BLaER1 treated with 17β-estradiol and CSF1 and Interleukin-3, amounts not matched to agents 10 nM and 100 nM (cell line): ENCODE measurements at regions not wholly inside any gene's neighbourhood (a gene's known extent, or its start where the extent isn't known, plus 50 kb on each side); places are given as distances from the start of the nearest gene placed in this dataset.
A peak's percentile ranks its signal among the peaks of the same experiment; 100 is the strongest.

Experiments used
- H3K27ac ChIP-seq, 11 experiments: shearing (Covaris generic); formaldehyde crosslinking; 2 replicates each; pipeline ENCODE4 v1.8.1; 2022
- H3K27me3 ChIP-seq, 11 experiments: shearing (Covaris generic); formaldehyde crosslinking; 2 replicates each; pipeline ENCODE4 v1.8.1; 2022
- H3K36me3 ChIP-seq, 11 experiments: shearing (Covaris generic); formaldehyde crosslinking; 2 replicates each; pipeline ENCODE4 v1.8.1; 2022
- H3K4me1 ChIP-seq, 10 experiments: shearing (Covaris generic); formaldehyde crosslinking; 2 replicates each; pipeline ENCODE4 v1.8.1; 2022
- H3K4me2 ChIP-seq, 11 experiments: shearing (Covaris generic); formaldehyde crosslinking; 2 replicates each; pipeline ENCODE4 v1.8.1; 2022
- H3K4me3 ChIP-seq, 10 experiments: shearing (Covaris generic); formaldehyde crosslinking; 2 replicates each; pipeline ENCODE4 v1.8.1; 2022
- H3K9ac ChIP-seq, 11 experiments: shearing (Covaris generic); formaldehyde crosslinking; 2 replicates each; pipeline ENCODE4 v1.8.1; 2022
- H3K9me3 ChIP-seq, 11 experiments: shearing (Covaris generic); formaldehyde crosslinking; replicated peaks in 1 of 11; 2 replicates each; pipeline ENCODE4 v1.8.1; 2022
- H4K20me1 ChIP-seq, 11 experiments: shearing (Covaris generic); formaldehyde crosslinking; 2 replicates each; pipeline ENCODE4 v1.8.1; 2022
- Cebpa-rat ChIP-seq, 11 experiments: shearing (Covaris generic); IDR thresholded peaks; 2 replicates each; pipeline ENCODE4 v1.8.1; 2022

DNA sequence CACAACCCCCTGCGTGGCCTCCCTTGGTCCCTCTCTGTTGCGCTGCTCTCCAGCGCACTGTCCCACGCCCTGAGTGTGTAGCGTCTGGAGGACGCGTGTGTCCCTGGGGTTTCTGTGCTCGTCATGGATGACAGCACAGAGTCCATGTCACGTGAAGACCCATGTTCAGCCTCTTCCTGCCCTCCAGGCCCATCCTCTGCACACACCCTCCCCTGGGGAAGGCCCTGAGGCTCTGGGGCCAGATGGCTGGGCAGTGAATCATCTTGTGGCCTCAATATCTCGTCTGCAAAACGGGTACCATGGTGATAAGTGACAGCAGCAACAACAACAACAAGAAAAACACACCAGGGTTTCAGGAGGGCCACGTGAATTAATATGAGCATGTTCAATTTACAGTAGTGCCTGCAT lies 71.5 kb upstream of the ARHGEF7 start:
- Histone ChIP-seq H3K9me3 (no peaks in the 10 kb centered on the region), H3K9ac (peak overlapping the region in 2 of 11 experiments; percentile 37 to 48; a peak in 3 of 22 replicates), H3K4me2 (peak overlapping the region; percentile 63 to 83 (median 71)), H3K36me3 (no peaks in the 10 kb centered on the region), H3K4me3 (no peak overlapping the region; a peak in 1 of 20 replicates), H3K27me3 (no peaks in the 10 kb centered on the region), H3K4me1 (peaks cover 41 to 53% (median 48%) of the 10 kb centered on the region in 10 experiments), H3K27ac (peak overlapping the region; percentile 0 to 75 (median 31); a peak in 12 of 22 replicates), H4K20me1 (peaks cover 0 to 5% (median 0%) of the 10 kb centered on the region in 11 experiments; a peak in 1 of 22 replicates)
- no peak for TF ChIP-seq Cebpa-rat (IDR thresholded peaks at IDR 0.05)

DNA sequence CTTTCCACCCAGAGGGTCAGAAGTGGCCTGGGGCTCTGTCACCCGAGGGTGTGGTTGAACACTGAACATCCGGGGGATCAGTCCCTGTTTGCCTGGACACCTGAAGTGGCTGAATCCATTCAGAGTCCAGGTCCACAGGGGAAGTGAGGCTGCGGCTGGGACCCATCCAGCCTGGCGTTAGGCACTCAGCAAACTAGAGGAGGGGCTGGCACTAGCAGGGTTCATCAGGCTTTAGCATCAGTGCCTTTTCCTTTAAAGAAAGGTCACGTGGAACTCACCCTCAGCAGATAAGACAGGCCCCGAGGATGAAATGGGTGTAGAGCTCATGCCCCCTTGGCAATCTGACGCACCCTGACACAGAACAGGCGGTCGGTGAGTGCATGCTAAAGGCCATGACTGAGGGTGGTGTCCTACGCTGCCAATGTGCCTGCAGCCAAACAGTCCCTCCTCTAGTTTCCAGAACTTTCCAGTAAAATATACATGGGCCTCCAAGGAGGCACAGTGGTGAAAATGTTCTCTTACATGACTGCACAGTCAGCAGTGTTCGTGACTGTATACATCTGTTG lies 72.4 kb upstream of the ARHGEF7 start:
- peak overlapping the region in 10 of 11 experiments; percentile 63 to 83 (median 70); a peak in 14 of 22 replicates for H3K4me2 ChIP-seq
- H3K36me3 ChIP-seq, result no peaks in the 10 kb centered on the region
- no peak for TF ChIP-seq Cebpa-rat (IDR thresholded peaks at IDR 0.05)
- peaks cover 39 to 53% (median 45%) of the 10 kb centered on the region in 10 experiments for H3K4me1 ChIP-seq
- H3K9ac ChIP-seq, result no peak overlapping the region; a peak in 1 of 22 replicates
- H4K20me1 ChIP-seq, result peaks cover 0 to 5% (median 0%) of the 10 kb centered on the region in 11 experiments; a peak in 1 of 22 replicates
- H3K27me3 ChIP-seq, result no peaks in the 10 kb centered on the region
- H3K9me3 ChIP-seq, result no peaks in the 10 kb centered on the region
- no peak overlapping the region for H3K4me3 ChIP-seq
- peak overlapping the region in 6 of 11 experiments; percentile 0 to 75 (median 36); a peak in 8 of 22 replicates for H3K27ac ChIP-seq

DNA sequence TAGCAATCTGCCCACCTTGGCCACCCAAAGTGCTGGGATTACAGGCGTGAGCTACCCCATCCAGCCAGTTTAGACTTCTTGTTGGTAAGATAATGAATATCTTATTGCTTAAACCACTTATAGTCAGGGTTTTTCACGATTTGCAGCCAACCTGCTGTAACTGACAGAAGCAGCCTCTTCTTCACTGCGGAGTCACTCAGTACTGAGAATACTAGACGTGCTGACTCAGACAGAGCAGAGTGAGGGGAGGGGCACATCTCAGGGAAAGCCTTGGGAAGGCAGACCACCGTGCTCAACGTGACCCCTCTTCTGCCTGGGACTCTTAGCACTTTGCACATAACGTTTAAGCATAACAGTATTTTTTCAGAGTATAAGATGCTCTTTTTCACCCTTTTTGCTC lies 74.3 kb upstream of the ARHGEF7 start:
- TF ChIP-seq Cebpa-rat (IDR thresholded peaks at IDR 0.05), result no peak
- H3K4me2 ChIP-seq, result no peak overlapping the region
- no peaks in the 10 kb centered on the region for H3K27me3 ChIP-seq
- H3K9ac ChIP-seq, result no peak overlapping the region
- no peaks in the 10 kb centered on the region for H3K9me3 ChIP-seq
- no peak overlapping the region for H3K27ac ChIP-seq
- H3K4me1 ChIP-seq, result peaks cover 21 to 40% (median 26%) of the 10 kb centered on the region in 10 experiments
- peaks cover 0 to 5% (median 0%) of the 10 kb centered on the region in 11 experiments; a peak in 1 of 22 replicates for H4K20me1 ChIP-seq
- no peak overlapping the region for H3K4me3 ChIP-seq
- no peaks in the 10 kb centered on the region for H3K36me3 ChIP-seq

DNA sequence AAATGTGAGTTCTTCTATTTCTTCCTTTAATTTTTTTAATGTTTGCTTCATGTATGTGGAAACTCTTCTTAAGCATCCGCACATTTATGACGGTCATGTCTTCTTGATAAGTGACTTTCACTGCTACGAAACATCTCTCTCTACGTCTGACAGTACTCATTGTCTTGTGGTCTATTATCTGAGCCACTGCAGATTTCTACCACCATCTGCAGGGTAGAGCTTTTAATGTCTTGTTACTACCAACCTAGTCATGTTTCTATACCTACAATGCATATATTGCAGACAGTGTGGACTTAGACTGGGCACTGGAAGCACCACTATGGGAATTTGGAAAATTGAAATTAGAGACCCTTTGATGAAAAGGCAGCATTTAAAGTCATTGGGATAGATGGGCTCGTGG lies 75.4 kb upstream of the ARHGEF7 start:
- peaks cover 19 to 30% (median 21%) of the 10 kb centered on the region in 10 experiments for H3K4me1 ChIP-seq
- no peaks in the 10 kb centered on the region for H3K9me3 ChIP-seq
- H3K4me3 ChIP-seq, result no peak overlapping the region
- H4K20me1 ChIP-seq, result peaks cover 0 to 5% (median 0%) of the 10 kb centered on the region in 11 experiments; a peak in 1 of 22 replicates
- H3K9ac ChIP-seq, result no peak overlapping the region
- no peaks in the 10 kb centered on the region for H3K36me3 ChIP-seq
- no peak overlapping the region for H3K27ac ChIP-seq
- H3K27me3 ChIP-seq, result no peaks in the 10 kb centered on the region
- 0 out of 22 replicates have a peak, but pooled peaks of 1 of the 11 experiments have one; percentile 5 for TF ChIP-seq Cebpa-rat (IDR thresholded peaks at IDR 0.05)
- no peak overlapping the region for H3K4me2 ChIP-seq

DNA sequence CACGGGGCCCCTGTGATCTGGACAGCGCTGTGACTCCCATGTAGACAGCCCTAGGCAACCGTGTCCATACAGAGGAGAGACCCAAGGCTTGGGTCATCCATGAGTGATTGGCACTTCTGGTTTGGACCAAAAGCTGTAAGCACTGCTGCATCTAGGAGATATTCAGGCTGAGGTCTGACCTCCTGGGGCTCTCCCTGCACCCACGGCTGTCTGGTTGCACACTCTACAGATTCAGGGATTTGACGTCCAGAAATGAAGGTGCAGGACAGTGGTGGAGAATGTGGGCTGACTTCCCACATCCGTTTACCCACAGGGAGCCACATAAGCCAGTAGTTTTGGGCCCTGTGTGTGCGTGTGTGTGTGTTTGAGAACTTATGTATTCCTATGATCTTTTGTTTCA lies 76.2 kb upstream of the ARHGEF7 start:
- no peak overlapping the region for H3K9ac ChIP-seq
- H3K4me1 ChIP-seq, result peaks cover 11 to 21% (median 13%) of the 10 kb centered on the region in 10 experiments
- peaks cover 0 to 5% (median 0%) of the 10 kb centered on the region in 11 experiments; a peak in 1 of 22 replicates for H4K20me1 ChIP-seq
- no peak for TF ChIP-seq Cebpa-rat (IDR thresholded peaks at IDR 0.05)
- no peaks in the 10 kb centered on the region for H3K27me3 ChIP-seq
- no peak overlapping the region for H3K27ac ChIP-seq
- H3K4me2 ChIP-seq, result no peak overlapping the region
- no peaks in the 10 kb centered on the region for H3K9me3 ChIP-seq
- no peak overlapping the region for H3K4me3 ChIP-seq
- no peaks in the 10 kb centered on the region for H3K36me3 ChIP-seq

DNA sequence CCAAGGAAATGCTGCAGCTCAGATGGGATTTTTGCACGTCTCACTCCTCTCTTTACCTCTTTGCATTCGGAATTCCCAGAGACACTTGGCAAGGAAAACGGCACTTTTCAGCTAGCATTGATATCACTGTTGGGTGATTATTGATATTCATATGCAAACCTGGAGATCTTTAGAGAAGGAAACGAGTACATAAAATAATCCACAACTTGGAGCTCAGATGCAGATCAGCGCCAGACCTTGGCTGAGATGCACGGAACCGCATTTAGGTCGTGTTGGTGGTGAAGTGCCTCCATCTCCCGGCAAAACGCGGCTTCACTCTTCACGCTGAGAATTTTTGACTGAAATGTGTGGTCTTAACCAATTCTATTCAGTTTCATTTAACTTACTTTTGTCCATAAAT lies 77.2 kb upstream of the ARHGEF7 start:
- H3K9ac ChIP-seq, result no peak overlapping the region
- H3K4me3 ChIP-seq, result no peak overlapping the region
- H3K4me1 ChIP-seq, result peaks cover under 1 to 12% (median 3%) of the 10 kb centered on the region in 10 experiments; a peak in 13 of 20 replicates
- H4K20me1 ChIP-seq, result peaks cover 0 to 4% (median 0%) of the 10 kb centered on the region in 11 experiments; a peak in 1 of 22 replicates
- H3K27ac ChIP-seq, result no peak overlapping the region
- no peaks in the 10 kb centered on the region for H3K9me3 ChIP-seq
- H3K27me3 ChIP-seq, result no peaks in the 10 kb centered on the region
- H3K36me3 ChIP-seq, result no peaks in the 10 kb centered on the region
- H3K4me2 ChIP-seq, result peak overlapping the region in 4 of 11 experiments; percentile 6 to 24 (median 10); a peak in 3 of 22 replicates
- no peak for TF ChIP-seq Cebpa-rat (IDR thresholded peaks at IDR 0.05)

DNA sequence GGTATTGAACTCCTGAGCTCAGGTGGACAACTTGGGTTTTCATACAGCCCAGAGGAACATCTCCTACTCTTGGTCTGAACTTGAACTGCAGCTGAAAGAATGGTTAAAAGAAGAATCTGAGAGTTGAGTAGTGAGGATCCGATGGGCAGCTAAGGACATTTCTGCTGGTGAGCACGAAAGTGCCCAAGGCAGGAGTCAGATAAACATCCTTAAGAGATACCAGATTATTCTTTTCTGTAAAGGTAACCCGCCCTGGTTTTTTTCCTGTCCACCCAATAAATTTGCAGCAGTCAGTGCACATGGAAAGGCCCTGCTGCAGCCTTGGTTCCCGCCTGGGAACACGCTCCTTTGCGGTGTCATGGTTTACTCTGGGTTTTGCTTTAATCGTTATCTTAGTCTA lies 78.4 kb upstream of the ARHGEF7 start:
- no peaks in the 10 kb centered on the region for H3K36me3 ChIP-seq
- no peaks in the 10 kb centered on the region for H3K27me3 ChIP-seq
- no peak overlapping the region for H3K9ac ChIP-seq
- H3K4me2 ChIP-seq, result no peak overlapping the region
- no peaks in the 10 kb centered on the region for H4K20me1 ChIP-seq
- H3K4me1 ChIP-seq, result peaks cover 0 to 11% (median 3%) of the 10 kb centered on the region in 10 experiments; a peak in 8 of 20 replicates
- H3K4me3 ChIP-seq, result no peak overlapping the region
- H3K27ac ChIP-seq, result no peak overlapping the region
- H3K9me3 ChIP-seq, result no peaks in the 10 kb centered on the region
- TF ChIP-seq Cebpa-rat (IDR thresholded peaks at IDR 0.05), result no peak

DNA sequence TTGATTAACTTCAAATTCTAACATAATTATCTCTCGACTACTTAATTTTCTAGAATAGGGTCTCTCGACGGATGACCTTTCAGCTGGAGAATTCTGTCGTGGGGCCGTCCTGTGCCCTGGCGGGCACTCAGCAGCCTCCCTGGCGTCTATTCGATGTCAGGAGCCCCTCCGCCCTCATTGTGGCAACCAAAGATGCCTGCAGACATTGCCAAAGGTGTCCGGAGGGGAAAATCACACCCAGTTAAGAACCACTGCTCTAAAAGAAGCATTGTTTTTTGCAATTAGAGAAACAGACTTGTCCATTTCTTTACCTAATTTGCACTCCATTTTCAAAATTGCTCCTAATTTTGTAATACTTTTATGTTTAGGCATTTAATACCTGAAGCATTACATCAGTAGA lies 79.2 kb upstream of the ARHGEF7 start:
- Histone ChIP-seq H3K9me3 (no peaks in the 10 kb centered on the region), H3K4me1 (peaks cover 0 to 14% (median 7%) of the 10 kb centered on the region in 10 experiments; a peak in 9 of 20 replicates), H4K20me1 (no peaks in the 10 kb centered on the region), H3K4me2 (no peak overlapping the region), H3K36me3 (no peaks in the 10 kb centered on the region), H3K4me3 (no peak overlapping the region), H3K27me3 (no peaks in the 10 kb centered on the region), H3K27ac (no peak overlapping the region), H3K9ac (no peak overlapping the region)
- no peak for TF ChIP-seq Cebpa-rat (IDR thresholded peaks at IDR 0.05)

DNA sequence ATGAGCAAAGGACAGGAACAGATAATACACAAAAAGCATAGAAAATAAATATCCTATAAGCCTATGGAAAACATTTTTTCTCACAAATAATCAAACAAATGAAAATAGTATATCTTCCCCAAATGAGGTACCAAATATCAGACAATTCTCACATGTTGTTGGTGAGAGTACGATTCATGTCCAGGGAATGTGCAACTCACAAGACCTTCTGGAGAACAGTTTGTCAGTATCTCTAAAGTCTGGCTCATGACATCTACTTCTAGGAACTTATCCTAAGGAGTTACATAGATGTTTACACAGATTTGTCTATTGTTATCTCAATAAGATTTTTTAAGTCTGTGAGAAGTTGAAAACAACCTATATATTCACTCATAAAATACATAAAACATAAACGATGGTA lies 80.3 kb upstream of the ARHGEF7 start:
- no peak overlapping the region for H3K4me3 ChIP-seq
- H3K4me1 ChIP-seq, result peaks cover 0 to 14% (median 7%) of the 10 kb centered on the region in 10 experiments; a peak in 9 of 20 replicates
- no peaks in the 10 kb centered on the region for H3K36me3 ChIP-seq
- TF ChIP-seq Cebpa-rat (IDR thresholded peaks at IDR 0.05), result no peak
- no peaks in the 10 kb centered on the region for H3K27me3 ChIP-seq
- no peaks in the 10 kb centered on the region for H4K20me1 ChIP-seq
- H3K4me2 ChIP-seq, result no peak overlapping the region
- H3K9me3 ChIP-seq, result no peaks in the 10 kb centered on the region
- no peak overlapping the region for H3K9ac ChIP-seq
- H3K27ac ChIP-seq, result no peak overlapping the region
